OCI-LY7 (cell line): ENCODE measurements at regions not wholly inside any gene's neighbourhood (a gene's known extent, or its start where the extent isn't known, plus 50 kb on each side); places are given as distances from the start of the nearest gene placed in this dataset.

Experiments
- BruUV-seq: library from RNA; stranded (reverse); fragments of 400-500 nt; replicated peaks from 2 replicates; lab custom pipeline; 2021; lab: Mats Ljungman, UMichigan
- CTCF ChIA-PET: fragments of 300-600 bp; sonication (Branson Sonifier 250); formaldehyde crosslinking; loops from one replicate; lab custom pipeline; 2022; ENCODE audit warnings: antibody characterized with exemption; ENCODE audit not compliant: unreplicated experiment; lab: Charles Lee
- POLR2A ChIA-PET: fragments of 300-600 bp; sonication (Branson Sonifier 250); formaldehyde crosslinking; loops from one replicate; lab custom pipeline; 2022; ENCODE audit warnings: antibody characterized with exemption; lab: Charles Lee
- DNase-seq: peaks from one replicate; pipeline ENCODE4 v3.0.0-alpha.2; 2015; ENCODE audit warnings: low spot score
- H2AFZ ChIP-seq: fragments of 200-600 bp; sonication (generic), shearing (Covaris generic); 2 replicates; pipeline ENCODE4 v1.6.1; 2014; ENCODE audit warnings: mild to moderate bottlenecking, antibody characterized with exemption, low read length, moderate library complexity
- H3K27ac ChIP-seq: fragments of 200-600 bp; sonication (generic); 2 replicates; pipeline ENCODE4 v1.5.1; 2014; ENCODE audit warnings: mixed run types, low read depth, mild to moderate bottlenecking, moderate library complexity, low read length, inconsistent platforms; ENCODE audit not compliant: poor library complexity, severe bottlenecking
- H3K36me3 ChIP-seq: fragments of 200-600 bp; sonication (generic); 2 replicates; pipeline ENCODE4 v1.6.1; 2014; ENCODE audit warnings: mild to moderate bottlenecking, antibody characterized with exemption, low read length, moderate library complexity, mixed read lengths; ENCODE audit not compliant: insufficient read depth
- H3K4me1 ChIP-seq: fragments of 200-600 bp; sonication (generic); 2 replicates; pipeline ENCODE4 v1.5.1; 2014; ENCODE audit warnings: mild to moderate bottlenecking, low read length; ENCODE audit not compliant: insufficient read depth, poor library complexity, severe bottlenecking
- H3K4me2 ChIP-seq: fragments of 200-600 bp; sonication (generic); 2 replicates; pipeline ENCODE4 v1.6.1; 2014; ENCODE audit warnings: mild to moderate bottlenecking, low read length
- H3K4me3 ChIP-seq: fragments of 200-600 bp; sonication (generic); 2 replicates; pipeline ENCODE4 v1.5.1; 2014; ENCODE audit warnings: mild to moderate bottlenecking, low read depth, low read length; ENCODE audit not compliant: poor library complexity, severe bottlenecking
- H3K79me2 ChIP-seq: fragments of 200-600 bp; sonication (generic); 2 replicates; pipeline ENCODE4 v1.6.1; 2016; ENCODE audit warnings: low read depth, mild to moderate bottlenecking, low read length, moderate library complexity, mixed read lengths; ENCODE audit not compliant: insufficient read depth
- H3K9me2 ChIP-seq: fragments of 200-600 bp; sonication (generic); 2 replicates; pipeline ENCODE4 v1.6.1; 2016; ENCODE audit warnings: mild to moderate bottlenecking, low read length, mixed read lengths; ENCODE audit not compliant: insufficient read depth
- H3K9me3 ChIP-seq: fragments of 200-600 bp; sonication (generic); 2 replicates; pipeline ENCODE4 v1.6.1; 2014; ENCODE audit warnings: mild to moderate bottlenecking, mixed run types, low read length, mixed read lengths
- H4K20me1 ChIP-seq: fragments of 200-600 bp; sonication (generic); 2 replicates; pipeline ENCODE4 v1.6.1; 2014; ENCODE audit warnings: mild to moderate bottlenecking, antibody characterized with exemption, low read length, moderate library complexity, mixed read lengths; ENCODE audit not compliant: insufficient read depth
- CTCF ChIP-seq: fragments of 200-600 bp; sonication (generic); conservative IDR thresholded peaks from 2 replicates; pipeline ENCODE4 v1.5.1; 2014; ENCODE audit warnings: mild to moderate bottlenecking, antibody characterized with exemption, low read length, moderate library complexity, mixed read lengths
- EZH2phosphoT487 ChIP-seq: fragments of 200-600 bp; sonication (generic); IDR thresholded peaks from 2 replicates; pipeline ENCODE4 v1.6.1; 2018; ENCODE audit warnings: low read depth, borderline replicate concordance, mild to moderate bottlenecking, mixed run types, antibody characterized with exemption, low read length, moderate library complexity, mixed read lengths
- intact Hi-C: fragments of 100-400 bp; cut with micrococcal nuclease; formaldehyde crosslinking; loops from one replicate; pipeline ENCODE4 v1.10.0; 2022; ENCODE audit not compliant: unreplicated experiment

GRCh38 chr13:109389456-109389855 lies 396.9 kb downstream of the IRS2 start:
- no TSS peak for BruUV-seq
- H3K4me1 ChIP-seq, result no peaks in the 10 kb centered on the region
- H3K4me3 ChIP-seq, result no peak overlapping the region
- ChIA-PET CTCF (no interaction called here), POLR2A (no interaction called here)
- no peaks in the 10 kb centered on the region for H4K20me1 ChIP-seq
- H3K4me2 ChIP-seq, result no peak overlapping the region
- intact Hi-C loops, result no loop called here
- no peak overlapping the region for H2AFZ ChIP-seq
- H3K27ac ChIP-seq, result no peak overlapping the region
- TF ChIP-seq EZH2phosphoT487, result no peak
- TF ChIP-seq CTCF, result no peak
- DNase-seq, result no peak
- H3K79me2 ChIP-seq, result no peaks in the 10 kb centered on the region
- no peaks in the 10 kb centered on the region for H3K36me3 ChIP-seq
- H3K9me3 ChIP-seq, result no peaks in the 10 kb centered on the region
- no peaks in the 10 kb centered on the region for H3K9me2 ChIP-seq

- H3K4me2 ChIP-seq, result no peak overlapping the region
- H3K9me2 ChIP-seq, result no peaks in the 10 kb centered on the region
- H3K4me3 ChIP-seq, result no peak overlapping the region
- H3K9me3 ChIP-seq, result no peaks in the 10 kb centered on the region
- no peaks in the 10 kb centered on the region for H3K36me3 ChIP-seq
- no peak overlapping the region for H3K27ac ChIP-seq
- ChIA-PET CTCF (no interaction called here), POLR2A (no interaction called here)
- intact Hi-C loops, result no loop called here
- H3K79me2 ChIP-seq, result no peaks in the 10 kb centered on the region
- no TSS peak for BruUV-seq
- no peak for TF ChIP-seq EZH2phosphoT487
- no peak for TF ChIP-seq CTCF
- H3K4me1 ChIP-seq, result no peaks in the 10 kb centered on the region
- no peak for DNase-seq
- H4K20me1 ChIP-seq, result no peaks in the 10 kb centered on the region
- no peak overlapping the region for H2AFZ ChIP-seq
These were observed 398.9 kb downstream of the IRS2 start for GRCh38 chr13:109387471-109387870.

DNA sequence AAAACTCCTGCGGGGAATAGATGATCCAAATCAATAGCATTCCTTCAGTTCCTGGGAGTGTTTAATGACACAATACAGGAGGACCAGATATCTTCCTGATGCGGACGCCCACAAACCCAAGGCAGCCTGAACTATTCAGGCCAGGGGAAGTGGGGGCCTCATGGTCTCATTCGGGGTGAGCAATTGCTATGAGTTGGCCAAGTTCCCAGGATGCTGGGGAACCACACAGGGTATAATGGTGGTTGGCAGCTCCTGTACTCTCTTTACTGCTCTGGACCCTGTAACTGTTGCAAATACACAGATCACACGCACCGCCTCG lies 401.2 kb downstream of the IRS2 start:
- BruUV-seq, result no TSS peak
- H3K4me1 ChIP-seq, result no peaks in the 10 kb centered on the region
- intact Hi-C loops, result no loop called here
- H3K79me2 ChIP-seq, result no peaks in the 10 kb centered on the region
- H3K9me2 ChIP-seq, result no peaks in the 10 kb centered on the region
- H2AFZ ChIP-seq, result no peak overlapping the region
- H3K36me3 ChIP-seq, result no peaks in the 10 kb centered on the region
- TF ChIP-seq CTCF (no peak), EZH2phosphoT487 (no peak)
- H3K27ac ChIP-seq, result no peak overlapping the region
- ChIA-PET CTCF (no interaction called here), POLR2A (no interaction called here)
- H3K4me2 ChIP-seq, result no peak overlapping the region
- no peak for DNase-seq
- no peak overlapping the region for H3K4me3 ChIP-seq
- no peaks in the 10 kb centered on the region for H4K20me1 ChIP-seq
- H3K9me3 ChIP-seq, result no peaks in the 10 kb centered on the region
